Epidermal melanocyte (primary cell): ENCODE measurements at regions not wholly inside any gene's neighbourhood (a gene's known extent, or its start where the extent isn't known, plus 50 kb on each side); places are given as distances from the start of the nearest gene placed in this dataset.
"Not testable (repeated sequence)": the region's sequence is repeated elsewhere in the genome, so short reads cannot be mapped to it uniquely, and the experiment has no call there.

Experiments
- DNase-seq: peaks from one replicate; pipeline ENCODE4 v3.0.0; 2011; ENCODE audit warnings: low spot score; ENCODE audit not compliant: insufficient read length

DNA sequence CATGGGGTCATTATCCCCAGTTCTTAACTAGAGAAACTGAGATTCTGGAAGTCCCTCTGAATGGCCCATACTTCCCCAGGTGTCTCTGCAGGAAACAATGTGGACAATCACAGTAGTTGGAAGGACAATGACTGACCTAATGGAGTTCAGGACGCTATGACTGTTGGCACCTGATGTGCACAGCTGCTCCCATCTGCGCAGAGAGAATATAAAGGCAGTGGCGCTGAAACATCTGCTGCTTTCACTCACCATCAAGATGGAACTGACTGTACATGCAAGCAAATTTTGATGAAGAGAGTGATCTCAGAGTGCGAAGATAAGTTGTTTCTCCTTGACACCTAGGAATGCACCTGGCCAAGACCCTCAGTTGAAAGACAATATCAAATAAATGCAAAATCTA is 395.7 kb upstream of the ASIC2 start:
- no peak for DNase-seq

DNA sequence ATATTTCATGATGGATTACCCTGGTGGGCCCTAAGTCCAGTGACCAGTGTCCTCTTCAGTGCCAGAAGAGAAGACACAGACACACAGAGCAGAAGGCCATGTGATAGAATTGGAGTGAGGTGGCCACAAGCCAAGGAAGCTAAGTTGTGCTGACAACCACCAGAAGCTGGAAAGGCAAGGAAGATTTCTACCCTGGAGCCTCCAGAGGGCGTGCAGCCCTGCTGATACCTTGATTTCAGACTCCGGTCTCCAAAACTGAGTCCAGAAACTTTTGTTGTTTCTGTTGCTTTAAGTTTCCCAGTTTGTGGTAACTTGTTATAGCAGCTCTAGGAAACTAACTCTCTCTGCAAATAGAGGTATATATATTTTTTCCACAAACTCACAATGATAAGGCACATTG is 396.6 kb upstream of the ASIC2 start:
- no peak for DNase-seq

- no peak for DNase-seq
Measured at GRCh38 chr17:33695431-33695830, 402.3 kb upstream of the ASIC2 start.

- DNase-seq, result no peak
Measured at GRCh38 chr17:33696102-33696501, 403.0 kb upstream of the ASIC2 start.

- DNase-seq, result no peak
Measured at GRCh38 chr17:33697557-33697956, 404.5 kb upstream of the ASIC2 start.

GRCh38 chr17:33701910-33702309 is 408.8 kb upstream of the ASIC2 start:
- DNase-seq, result no peak

GRCh38 chr17:33704856-33705255 is 411.8 kb upstream of the ASIC2 start:
- DNase-seq, result no peak

DNA sequence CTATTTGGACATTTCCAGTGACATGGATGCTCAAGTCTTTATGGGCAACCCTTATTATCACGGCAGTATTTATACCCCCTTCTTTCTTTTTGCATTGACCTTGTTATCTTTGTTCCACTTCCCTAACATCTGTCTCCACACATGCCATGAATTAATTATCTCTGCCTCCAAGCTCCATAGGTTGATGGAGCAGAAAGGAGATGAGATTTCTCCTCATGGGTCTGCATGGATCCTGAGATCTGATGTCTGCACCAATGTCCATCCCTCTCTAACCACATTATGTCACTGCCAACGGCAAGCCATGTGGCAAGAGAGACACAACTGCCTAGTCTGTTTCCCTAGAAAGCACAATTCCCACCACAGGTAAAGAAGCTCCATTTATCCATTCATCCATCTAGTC is 416.8 kb upstream of the ASIC2 start:
- no peak for DNase-seq

DNA sequence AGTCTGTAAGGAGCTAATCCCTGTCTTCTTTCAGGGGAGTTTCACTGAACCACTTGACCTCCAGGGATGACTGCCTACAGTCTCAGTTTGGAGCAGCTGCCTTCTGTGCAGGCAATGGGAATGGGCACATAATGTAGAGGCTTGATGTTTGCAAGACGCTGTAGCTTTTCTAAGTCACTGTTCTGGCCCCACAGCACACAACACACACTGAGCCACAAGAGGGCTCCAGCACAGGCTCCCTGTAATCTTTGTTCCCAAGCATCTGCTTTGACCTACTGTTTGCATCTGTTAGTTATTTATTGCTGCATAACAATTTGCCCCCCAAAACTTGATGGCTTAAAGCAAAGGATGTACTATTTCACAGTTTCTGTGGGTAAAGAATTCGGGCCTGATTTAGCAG is 419.0 kb upstream of the ASIC2 start:
- DNase-seq, result no peak

DNA sequence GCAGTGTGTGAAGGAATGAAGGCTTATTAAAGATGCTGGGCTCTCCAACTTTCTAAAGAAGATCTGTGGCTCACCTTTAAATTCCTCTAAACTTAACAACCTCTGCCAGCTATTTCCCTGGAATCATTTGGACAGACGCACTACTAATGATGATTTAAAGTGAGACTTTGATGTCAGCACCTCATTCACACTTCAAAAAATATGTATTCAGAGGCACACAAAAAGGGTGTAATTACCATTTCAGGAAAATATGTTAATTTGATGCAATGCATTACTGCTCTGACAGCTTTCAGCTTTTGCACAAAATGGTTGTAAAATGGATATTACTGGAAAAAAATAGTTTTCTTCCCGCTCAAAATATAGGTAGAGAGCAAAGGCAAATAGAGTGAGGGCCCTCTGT is 423.9 kb upstream of the ASIC2 start:
- no peak for DNase-seq

GRCh38 chr17:33723736-33724135 is 430.6 kb upstream of the ASIC2 start:
- DNase-seq, result not testable (repeated sequence)

- DNase-seq, result no peak
Measured at GRCh38 chr17:33725675-33726271, 432.7 kb upstream of the ASIC2 start.

DNA sequence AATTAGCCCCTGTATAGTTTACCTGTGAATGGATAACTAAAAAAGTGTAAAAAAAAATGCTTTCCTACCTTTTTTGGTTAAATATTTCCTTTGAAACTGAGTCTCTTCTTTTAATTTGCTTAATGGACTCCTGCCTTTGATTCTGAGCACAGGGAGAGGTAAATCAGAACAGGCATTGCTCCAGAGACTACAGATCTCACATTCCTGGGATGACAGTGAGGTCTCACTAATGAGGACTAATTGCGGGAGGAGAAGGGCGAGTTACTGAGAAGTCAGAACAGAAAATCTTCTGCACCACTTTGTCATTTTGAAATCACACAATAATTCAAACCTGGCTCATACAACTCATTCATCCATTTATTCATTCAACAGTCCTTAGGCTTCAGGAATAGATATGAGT is 437.0 kb upstream of the ASIC2 start:
- DNase-seq, result no peak

- DNase-seq, result no peak
Measured at GRCh38 chr17:33732116-33732515, 439.0 kb upstream of the ASIC2 start.

DNA sequence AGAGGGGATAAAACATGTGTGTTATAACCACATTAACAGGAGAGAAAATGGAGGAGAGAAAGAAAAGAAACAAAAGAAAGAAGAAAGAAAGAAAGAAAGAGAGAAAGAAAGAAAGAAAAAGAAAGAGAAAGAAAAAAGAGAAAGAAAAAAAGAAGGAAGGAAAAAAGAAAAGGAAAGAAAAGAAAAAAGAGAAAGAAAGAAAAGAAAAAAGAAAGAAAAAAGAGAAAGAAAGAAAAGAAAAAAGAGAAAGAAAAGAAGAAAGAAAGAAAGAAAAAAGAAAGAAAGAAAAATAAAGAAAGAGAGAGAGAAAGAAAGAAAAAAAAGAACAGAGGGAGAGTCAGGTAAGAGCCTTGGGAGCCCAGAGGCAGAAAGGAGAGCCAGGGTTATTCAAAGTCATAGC is 446.6 kb upstream of the ASIC2 start:
- DNase-seq, result no peak

DNA sequence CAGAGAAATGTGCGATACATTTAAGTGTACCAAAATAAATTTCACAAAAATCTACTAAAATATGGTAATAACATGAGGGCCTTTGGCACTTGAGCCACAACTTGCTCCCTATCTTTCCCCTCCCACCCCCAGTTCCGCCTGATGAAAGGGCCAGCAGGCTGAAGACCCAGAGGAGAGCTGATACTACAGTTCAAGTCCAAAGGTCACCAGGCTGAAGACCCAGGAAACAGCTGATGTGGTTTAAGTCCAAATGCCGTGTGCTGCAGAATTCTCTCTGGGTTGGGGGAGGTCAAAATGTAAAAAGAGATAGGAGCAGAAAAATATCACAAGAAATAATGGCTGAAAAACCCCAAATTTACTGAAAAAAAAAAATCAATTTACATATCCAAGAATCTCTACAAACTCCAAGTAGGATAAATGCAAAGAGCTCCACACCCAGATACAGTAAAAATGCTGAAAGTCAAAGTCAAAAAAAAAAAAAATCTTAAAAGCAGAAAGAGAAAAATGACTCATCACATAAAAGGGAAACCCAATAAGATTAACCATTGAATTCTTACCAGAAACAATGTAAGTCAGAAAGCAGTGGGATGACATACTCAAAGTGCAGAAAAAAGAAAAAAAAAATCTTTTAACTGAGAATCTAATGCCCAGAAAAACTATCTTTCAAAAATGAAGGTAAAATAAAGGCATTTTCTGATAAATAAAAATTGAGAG is 452.1 kb upstream of the ASIC2 start:
- no peak for DNase-seq

- DNase-seq, result no peak
Measured at GRCh38 chr17:33749171-33749570, 456.1 kb upstream of the ASIC2 start.

DNA sequence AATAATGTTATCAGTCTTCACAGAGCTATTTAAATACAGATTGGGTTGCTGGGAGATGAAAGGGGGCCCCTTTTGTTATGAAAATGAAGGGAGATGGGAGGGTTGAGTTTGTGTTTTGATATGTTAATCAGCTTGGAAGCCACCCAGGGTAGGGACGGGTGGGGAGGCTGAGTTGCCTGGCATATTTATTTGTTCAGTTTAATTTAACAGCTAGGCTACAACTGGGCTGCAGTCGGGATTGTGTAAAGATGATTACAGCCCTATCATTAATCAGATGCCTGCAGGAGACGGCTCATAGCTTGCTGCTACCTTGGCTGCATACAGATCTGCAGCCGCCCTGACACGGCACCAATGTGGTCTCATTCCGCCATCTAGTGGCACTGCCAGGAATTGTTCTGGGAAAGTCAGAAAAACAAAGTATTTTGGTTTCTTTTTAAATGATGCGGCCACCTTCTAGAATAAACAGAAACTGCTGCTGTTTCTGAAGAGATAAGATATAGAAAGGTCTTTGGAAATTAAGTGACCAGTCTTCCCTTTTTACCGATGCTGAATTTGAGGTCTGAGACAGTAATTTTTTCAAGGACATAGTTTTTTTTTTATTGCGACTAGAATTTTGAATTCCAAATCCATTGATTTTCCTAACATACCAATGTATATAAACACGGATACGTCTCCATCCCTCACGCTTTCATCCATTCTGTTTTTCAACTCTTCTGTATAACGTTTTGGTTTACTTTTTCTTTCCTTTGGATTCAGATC is 458.0 kb upstream of the ASIC2 start:
- no peak for DNase-seq

DNA sequence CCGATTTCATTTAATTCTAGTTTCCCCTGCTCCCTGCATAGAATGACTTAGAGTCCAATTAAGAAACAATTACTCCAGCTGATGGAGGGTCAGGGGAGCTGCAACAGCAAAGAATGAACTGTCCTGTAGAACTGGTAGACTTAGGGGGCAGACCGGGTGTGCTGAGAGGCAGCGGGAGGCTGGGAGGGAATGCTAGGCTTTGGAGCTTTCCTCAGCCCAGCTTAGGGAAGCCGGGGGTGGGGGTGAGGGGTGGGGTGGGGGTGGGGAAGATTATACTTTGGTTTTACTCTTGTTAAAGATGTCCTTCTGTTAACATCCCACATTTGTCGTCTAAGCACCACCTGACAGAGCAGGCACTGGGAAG is 458.6 kb upstream of the ASIC2 start:
- no peak for DNase-seq

GRCh38 chr17:33753452-33753851 is 460.4 kb upstream of the ASIC2 start:
- no peak for DNase-seq

- no peak for DNase-seq
Measured at GRCh38 chr17:33756021-33756420, 462.9 kb upstream of the ASIC2 start.

GRCh38 chr17:33765871-33766270 is 472.8 kb upstream of the ASIC2 start:
- no peak for DNase-seq

GRCh38 chr17:33766721-33767120 is 473.6 kb upstream of the ASIC2 start:
- no peak for DNase-seq
